HCT116 (cell line): ENCODE measurements at regions not wholly inside any gene's neighbourhood (a gene's known extent, or its start where the extent isn't known, plus 50 kb on each side); places are given as distances from the start of the nearest gene placed in this dataset.

Source experiments
- ATAC-seq: fragments of 200-7000 bp; cut with Tn5 transposase; 2 replicates; pipeline ENCODE4 v1.9.1; 2020; ENCODE audit warnings: mild to moderate bottlenecking, moderate library complexity
- BruUV-seq: library from RNA; stranded (reverse); fragments of 400-500 nt; replicated peaks from 2 replicates; lab custom pipeline; 2021; lab: Mats Ljungman, UMichigan
- CTCF ChIA-PET: fragments of 300-600 bp; sonication (Branson Sonifier 250); formaldehyde crosslinking; loops from one replicate; lab custom pipeline; 2021; ENCODE audit warnings: antibody characterized with exemption; lab: Charles Lee
- POLR2A ChIA-PET: fragments of 300-600, 350-600 bp; sonication (Branson Sonifier 250); formaldehyde crosslinking; loops from one replicate; lab custom pipeline; 2021; ENCODE audit warnings: antibody characterized with exemption; lab: Charles Lee
- RAD21 ChIA-PET, 2 experiments: fragments of 300-600 bp; sonication (Branson Sonifier 250); formaldehyde crosslinking; loops; one replicate each; lab custom pipeline; 2023; ENCODE audit warnings: low total read pairs in 2 of 2; ENCODE audit not compliant: uncharacterized antibody in 2 of 2, unreplicated experiment in 2 of 2, low non-redundant PET in 1 of 2; lab: Charles Lee
- DNase-seq: peaks from one replicate; pipeline ENCODE4 v3.0.0-alpha.2; 2010; ENCODE audit warnings: low read depth, low spot score
- H2AFZ ChIP-seq: fragments of 200-600 bp; shearing (Covaris generic), sonication (generic); 2 replicates; pipeline ENCODE4 v1.6.1; 2017; ENCODE audit warnings: low read depth, mixed run types, mixed read lengths, antibody characterized with exemption, low read length; ENCODE audit not compliant: poor library complexity, severe bottlenecking
- H3K27ac ChIP-seq: 2 replicates; pipeline ENCODE4 v1.5.1; 2012; ENCODE audit warnings: low read depth, low read length
- H3K27me3 ChIP-seq: fragments of 200-600 bp; sonication (generic); 2 replicates; pipeline ENCODE4 v1.6.1; 2016; ENCODE audit warnings: mixed run types, low read length, mixed read lengths; ENCODE audit not compliant: insufficient read depth
- H3K36me3 ChIP-seq, 2 experiments: fragments of 200-500 bp in 1 of 2; fragments of 200-600 bp in 1 of 2; sonication (Bioruptor generic) in 1 of 2; sonication (generic) in 1 of 2; 2 replicates each; pipeline versions ENCODE4 v1.5.1 to v1.6.1; 2014 to 2016; ENCODE audit warnings: low read length in 2 of 2, inconsistent platforms in 1 of 2, mixed read lengths in 1 of 2, mixed run types in 1 of 2; ENCODE audit not compliant: insufficient read depth in 2 of 2, control insufficient read depth in 1 of 2
- H3K4me1 ChIP-seq, 2 experiments: fragments of 200-600 bp in 1 of 2; sonication (generic) in 1 of 2; 2 replicates each; pipeline versions ENCODE4 v1.5.1 to v1.6.1; 2012 to 2017; ENCODE audit warnings: low read length in 2 of 2, inconsistent platforms in 1 of 2, mild to moderate bottlenecking in 1 of 2, mixed read lengths in 1 of 2, mixed run types in 1 of 2, moderate library complexity in 1 of 2; ENCODE audit not compliant: insufficient read depth in 2 of 2, control insufficient read depth in 1 of 2
- H3K4me2 ChIP-seq: fragments of 200-600 bp; sonication (generic); 2 replicates; pipeline ENCODE4 v1.6.1; 2017; ENCODE audit warnings: mixed run types, low read length, mixed read lengths
- H3K4me3 ChIP-seq, 2 experiments: fragments of 200-600 bp in 1 of 2; sonication (generic) in 1 of 2; replicated peaks in 1 of 2; 2 replicates each; pipeline ENCODE4 v1.5.1; 2011 to 2016; ENCODE audit warnings: low read length in 2 of 2, control low read depth in 1 of 2, low read depth in 1 of 2, mild to moderate bottlenecking in 1 of 2, mixed read lengths in 1 of 2, mixed run types in 1 of 2
- H3K79me2 ChIP-seq: fragments of 200-600 bp; sonication (generic); 2 replicates; pipeline ENCODE4 v1.6.1; 2017; ENCODE audit warnings: mild to moderate bottlenecking, mixed run types, low read length, moderate library complexity, mixed read lengths; ENCODE audit not compliant: insufficient read depth
- H3K9ac ChIP-seq: fragments of 200-600 bp; sonication (generic); 2 replicates; pipeline ENCODE4 v1.6.1; 2016; ENCODE audit warnings: low read length, mixed read lengths
- H3K9me2 ChIP-seq: fragments of 200-600 bp; sonication (generic), shearing (Covaris generic); 2 replicates; pipeline ENCODE4 v1.6.1; 2017; ENCODE audit warnings: mixed run types, mild to moderate bottlenecking, moderate library complexity; ENCODE audit not compliant: insufficient read depth
- H3K9me3 ChIP-seq, 2 experiments: fragments of 200-500 bp in 1 of 2; fragments of 200-600 bp in 1 of 2; sonication (Bioruptor generic) in 1 of 2; sonication (generic) in 1 of 2; 2 replicates each; pipeline ENCODE4 v1.6.1; 2014 to 2017; ENCODE audit warnings: low read length in 2 of 2, mixed read lengths in 2 of 2, inconsistent platforms in 1 of 2, low read depth in 1 of 2, mild to moderate bottlenecking in 1 of 2, mixed run types in 1 of 2, moderate library complexity in 1 of 2; ENCODE audit not compliant: control insufficient read depth in 1 of 2, insufficient read depth in 1 of 2
- H4K20me1 ChIP-seq: fragments of 200-600 bp; sonication (generic), shearing (Covaris generic); 2 replicates; pipeline ENCODE4 v1.6.1; 2017; ENCODE audit warnings: mixed run types, mild to moderate bottlenecking, moderate library complexity; ENCODE audit not compliant: insufficient read depth
- CBX3 ChIP-seq: IDR thresholded peaks from 2 replicates; pipeline ENCODE4 v1.6.1; 2012; ENCODE audit warnings: low read depth
- CEBPB ChIP-seq: IDR thresholded peaks from 2 replicates; pipeline ENCODE4 v1.6.1; 2012; ENCODE audit warnings: low read depth
- EGR1 ChIP-seq: IDR thresholded peaks from 2 replicates; pipeline ENCODE4 v1.6.1; 2012; ENCODE audit warnings: low read depth
- EZH2 ChIP-seq: fragments of 200-600 bp; sonication (generic); IDR thresholded peaks from 2 replicates; pipeline ENCODE4 v1.6.1; 2017; ENCODE audit warnings: antibody characterized with exemption, mixed run types
- EZH2phosphoT487 ChIP-seq: fragments of 200-600 bp; IDR thresholded peaks from 2 replicates; pipeline ENCODE4 v1.6.1; 2018; ENCODE audit warnings: antibody characterized with exemption, borderline replicate concordance
- FOSL1 ChIP-seq: IDR thresholded peaks from 2 replicates; pipeline ENCODE4 v1.6.1; 2012; ENCODE audit warnings: low read depth
- JUND ChIP-seq: IDR thresholded peaks from 2 replicates; pipeline ENCODE4 v1.6.1; 2012
- POLR2A ChIP-seq: IDR thresholded peaks from 2 replicates; pipeline ENCODE4 v1.7.0; 2011; ENCODE audit warnings: borderline replicate concordance; ENCODE audit not compliant: insufficient read depth, insufficient read length; ENCODE audit errors: extremely low read depth
- POLR2AphosphoS5 ChIP-seq: IDR thresholded peaks from 2 replicates; pipeline ENCODE4 v1.6.1; 2011; ENCODE audit warnings: mild to moderate bottlenecking, low read depth, low read length, moderate library complexity
- RAD21 ChIP-seq: IDR thresholded peaks from 2 replicates; pipeline ENCODE4 v1.6.1; 2012; ENCODE audit warnings: low read depth, mild to moderate bottlenecking
- SIN3A ChIP-seq: IDR thresholded peaks from 2 replicates; pipeline ENCODE4 v1.6.1; 2012; ENCODE audit warnings: low read depth
- SP1 ChIP-seq: IDR thresholded peaks from 2 replicates; pipeline ENCODE4 v1.6.1; 2012; ENCODE audit warnings: low read depth
- TCF7L2 ChIP-seq: IDR thresholded peaks from 2 replicates; pipeline ENCODE4 v1.7.0; 2011; ENCODE audit warnings: borderline replicate concordance, inconsistent platforms; ENCODE audit not compliant: insufficient read depth, insufficient read length; ENCODE audit errors: extremely low read depth
- YY1 ChIP-seq: IDR thresholded peaks from 2 replicates; pipeline ENCODE4 v1.6.1; 2011; ENCODE audit warnings: low read length, low read depth, moderate library complexity, mild to moderate bottlenecking; ENCODE audit not compliant: insufficient replicate concordance; ENCODE audit errors: extremely low read depth
- ZNF274 ChIP-seq: fragments of 200-500 bp; sonication (Bioruptor generic); IDR thresholded peaks from 2 replicates; pipeline ENCODE4 v1.6.1; 2014; ENCODE audit warnings: mild to moderate bottlenecking, low read depth, low read length, inconsistent platforms
- intact Hi-C: fragments of 100-400 bp; cut with micrococcal nuclease; formaldehyde crosslinking; loops from 2 replicates; pipeline ENCODE4 v1.10.0; 2022
- TF ChIP-seq, protein P1 (sequence below): IDR thresholded peaks from 2 replicates; pipeline ENCODE4 v1.6.1; 2012; ENCODE audit warnings: low read depth
- TF ChIP-seq, protein P2 (sequence below): IDR thresholded peaks from 2 replicates; pipeline ENCODE4 v1.6.1; 2012
- TF ChIP-seq, protein P3 (sequence below), 3 experiments: fragments of 200-600 bp in 1 of 3; sonication (generic) in 1 of 3; IDR thresholded peaks in 2 of 3; conservative IDR thresholded peaks in 1 of 3; 2 replicates each; pipeline ENCODE4 v1.5.1; 2012 to 2017; ENCODE audit warnings: low read depth in 2 of 3, low read length in 2 of 3, antibody characterized with exemption in 1 of 3, borderline replicate concordance in 1 of 3, control low read depth in 1 of 3, mild to moderate bottlenecking in 1 of 3, mixed read lengths in 1 of 3, mixed run types in 1 of 3, moderate library complexity in 1 of 3; ENCODE audit not compliant: insufficient read depth in 1 of 3
- TF ChIP-seq, protein P4 (sequence below): IDR thresholded peaks from 2 replicates; pipeline ENCODE4 v1.6.1; 2012
- TF ChIP-seq, protein P5 (sequence below): IDR thresholded peaks from 2 replicates; pipeline ENCODE4 v1.6.1; 2011; ENCODE audit warnings: mild to moderate bottlenecking, low read length, moderate library complexity; ENCODE audit not compliant: insufficient replicate concordance; ENCODE audit errors: extremely low read depth

DNA sequence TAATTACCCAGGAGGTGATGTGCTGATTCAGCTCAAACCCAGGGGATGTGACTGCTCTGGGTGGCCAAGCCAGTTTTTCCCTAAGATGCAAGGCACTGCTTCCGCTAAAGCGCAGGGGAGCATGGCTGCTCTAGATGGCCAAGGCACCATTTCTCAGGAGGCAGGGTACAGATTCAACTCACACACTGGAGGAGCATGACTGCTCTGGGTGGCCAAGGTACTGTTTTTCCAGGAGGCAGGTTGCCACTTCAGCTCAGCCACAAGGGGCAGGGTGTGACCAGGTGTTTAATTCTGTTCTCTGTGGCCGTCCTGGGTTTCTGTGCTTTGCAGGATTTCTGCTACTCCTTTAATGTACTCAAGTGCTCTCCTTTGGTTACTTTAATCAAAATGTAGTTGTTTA, 659.3 kb upstream of the ARRDC4 start:
- H3K27me3 ChIP-seq, result no peaks in the 10 kb centered on the region
- no peaks in the 10 kb centered on the region for H3K79me2 ChIP-seq
- no TSS peak for BruUV-seq
- H3K9me2 ChIP-seq, result no peaks in the 10 kb centered on the region
- no peak overlapping the region for H3K9ac ChIP-seq
- no peak for ATAC-seq
- CTCF ChIA-PET, result no interaction called here
- no peak overlapping the region for H2AFZ ChIP-seq
- TF ChIP-seq FOSL1, result no peak
- TF ChIP-seq, protein P1, sequence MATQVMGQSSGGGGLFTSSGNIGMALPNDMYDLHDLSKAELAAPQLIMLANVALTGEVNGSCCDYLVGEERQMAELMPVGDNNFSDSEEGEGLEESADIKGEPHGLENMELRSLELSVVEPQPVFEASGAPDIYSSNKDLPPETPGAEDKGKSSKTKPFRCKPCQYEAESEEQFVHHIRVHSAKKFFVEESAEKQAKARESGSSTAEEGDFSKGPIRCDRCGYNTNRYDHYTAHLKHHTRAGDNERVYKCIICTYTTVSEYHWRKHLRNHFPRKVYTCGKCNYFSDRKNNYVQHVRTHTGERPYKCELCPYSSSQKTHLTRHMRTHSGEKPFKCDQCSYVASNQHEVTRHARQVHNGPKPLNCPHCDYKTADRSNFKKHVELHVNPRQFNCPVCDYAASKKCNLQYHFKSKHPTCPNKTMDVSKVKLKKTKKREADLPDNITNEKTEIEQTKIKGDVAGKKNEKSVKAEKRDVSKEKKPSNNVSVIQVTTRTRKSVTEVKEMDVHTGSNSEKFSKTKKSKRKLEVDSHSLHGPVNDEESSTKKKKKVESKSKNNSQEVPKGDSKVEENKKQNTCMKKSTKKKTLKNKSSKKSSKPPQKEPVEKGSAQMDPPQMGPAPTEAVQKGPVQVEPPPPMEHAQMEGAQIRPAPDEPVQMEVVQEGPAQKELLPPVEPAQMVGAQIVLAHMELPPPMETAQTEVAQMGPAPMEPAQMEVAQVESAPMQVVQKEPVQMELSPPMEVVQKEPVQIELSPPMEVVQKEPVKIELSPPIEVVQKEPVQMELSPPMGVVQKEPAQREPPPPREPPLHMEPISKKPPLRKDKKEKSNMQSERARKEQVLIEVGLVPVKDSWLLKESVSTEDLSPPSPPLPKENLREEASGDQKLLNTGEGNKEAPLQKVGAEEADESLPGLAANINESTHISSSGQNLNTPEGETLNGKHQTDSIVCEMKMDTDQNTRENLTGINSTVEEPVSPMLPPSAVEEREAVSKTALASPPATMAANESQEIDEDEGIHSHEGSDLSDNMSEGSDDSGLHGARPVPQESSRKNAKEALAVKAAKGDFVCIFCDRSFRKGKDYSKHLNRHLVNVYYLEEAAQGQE, result no peak
- TF ChIP-seq SP1, result no peak
- no peak for TF ChIP-seq RAD21
- TF ChIP-seq EZH2phosphoT487, result no peak
- TF ChIP-seq, protein P2, sequence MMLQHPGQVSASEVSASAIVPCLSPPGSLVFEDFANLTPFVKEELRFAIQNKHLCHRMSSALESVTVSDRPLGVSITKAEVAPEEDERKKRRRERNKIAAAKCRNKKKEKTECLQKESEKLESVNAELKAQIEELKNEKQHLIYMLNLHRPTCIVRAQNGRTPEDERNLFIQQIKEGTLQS, result no peak
- TF ChIP-seq, protein P3, sequence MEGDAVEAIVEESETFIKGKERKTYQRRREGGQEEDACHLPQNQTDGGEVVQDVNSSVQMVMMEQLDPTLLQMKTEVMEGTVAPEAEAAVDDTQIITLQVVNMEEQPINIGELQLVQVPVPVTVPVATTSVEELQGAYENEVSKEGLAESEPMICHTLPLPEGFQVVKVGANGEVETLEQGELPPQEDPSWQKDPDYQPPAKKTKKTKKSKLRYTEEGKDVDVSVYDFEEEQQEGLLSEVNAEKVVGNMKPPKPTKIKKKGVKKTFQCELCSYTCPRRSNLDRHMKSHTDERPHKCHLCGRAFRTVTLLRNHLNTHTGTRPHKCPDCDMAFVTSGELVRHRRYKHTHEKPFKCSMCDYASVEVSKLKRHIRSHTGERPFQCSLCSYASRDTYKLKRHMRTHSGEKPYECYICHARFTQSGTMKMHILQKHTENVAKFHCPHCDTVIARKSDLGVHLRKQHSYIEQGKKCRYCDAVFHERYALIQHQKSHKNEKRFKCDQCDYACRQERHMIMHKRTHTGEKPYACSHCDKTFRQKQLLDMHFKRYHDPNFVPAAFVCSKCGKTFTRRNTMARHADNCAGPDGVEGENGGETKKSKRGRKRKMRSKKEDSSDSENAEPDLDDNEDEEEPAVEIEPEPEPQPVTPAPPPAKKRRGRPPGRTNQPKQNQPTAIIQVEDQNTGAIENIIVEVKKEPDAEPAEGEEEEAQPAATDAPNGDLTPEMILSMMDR (IDR thresholded peaks at IDR 0.05 in 2 of 3, conservative IDR thresholded peaks at IDR 0.05 in 1 of 3; ENCODE audit: borderline replicate concordance in 1 of 3, insufficient read depth in 1 of 3, low read depth in 2 of 3, low read length in 2 of 3), result no peak
- no peak for TF ChIP-seq YY1
- TF ChIP-seq EGR1, result no peak
- no peak for TF ChIP-seq EZH2
- TF ChIP-seq, protein P4, sequence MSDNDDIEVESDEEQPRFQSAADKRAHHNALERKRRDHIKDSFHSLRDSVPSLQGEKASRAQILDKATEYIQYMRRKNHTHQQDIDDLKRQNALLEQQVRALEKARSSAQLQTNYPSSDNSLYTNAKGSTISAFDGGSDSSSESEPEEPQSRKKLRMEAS, result no peak
- no peak for TF ChIP-seq CBX3
- no peak for TF ChIP-seq CEBPB
- TF ChIP-seq, protein P5, sequence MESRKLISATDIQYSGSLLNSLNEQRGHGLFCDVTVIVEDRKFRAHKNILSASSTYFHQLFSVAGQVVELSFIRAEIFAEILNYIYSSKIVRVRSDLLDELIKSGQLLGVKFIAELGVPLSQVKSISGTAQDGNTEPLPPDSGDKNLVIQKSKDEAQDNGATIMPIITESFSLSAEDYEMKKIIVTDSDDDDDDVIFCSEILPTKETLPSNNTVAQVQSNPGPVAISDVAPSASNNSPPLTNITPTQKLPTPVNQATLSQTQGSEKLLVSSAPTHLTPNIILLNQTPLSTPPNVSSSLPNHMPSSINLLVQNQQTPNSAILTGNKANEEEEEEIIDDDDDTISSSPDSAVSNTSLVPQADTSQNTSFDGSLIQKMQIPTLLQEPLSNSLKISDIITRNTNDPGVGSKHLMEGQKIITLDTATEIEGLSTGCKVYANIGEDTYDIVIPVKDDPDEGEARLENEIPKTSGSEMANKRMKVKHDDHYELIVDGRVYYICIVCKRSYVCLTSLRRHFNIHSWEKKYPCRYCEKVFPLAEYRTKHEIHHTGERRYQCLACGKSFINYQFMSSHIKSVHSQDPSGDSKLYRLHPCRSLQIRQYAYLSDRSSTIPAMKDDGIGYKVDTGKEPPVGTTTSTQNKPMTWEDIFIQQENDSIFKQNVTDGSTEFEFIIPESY, result no peak
- TF ChIP-seq POLR2AphosphoS5, result no peak
- TF ChIP-seq ZNF274, result no peak
- no peak for TF ChIP-seq TCF7L2
- TF ChIP-seq JUND, result no peak
- TF ChIP-seq SIN3A, result no peak
- TF ChIP-seq POLR2A, result no peak
- TF ChIP-seq, all 23 proteins: peak for 0
- no peak overlapping the region for H3K4me3 ChIP-seq
- H3K27ac ChIP-seq, result no peak overlapping the region
- RAD21 ChIA-PET, result no interaction called here
- no peaks in the 10 kb centered on the region for H3K4me1 ChIP-seq
- H3K4me2 ChIP-seq, result no peak overlapping the region
- intact Hi-C loops, result no loop called here
- no peaks in the 10 kb centered on the region for H3K36me3 ChIP-seq
- peaks cover 5 to 6% of the 10 kb centered on the region in 2 experiments; a peak in 2 of 4 replicates for H3K9me3 ChIP-seq
- H4K20me1 ChIP-seq, result no peaks in the 10 kb centered on the region; the same call in 1 of the 2 replicates
- DNase-seq, result no peak
- POLR2A ChIA-PET, result no interaction called here
